ENCODE measurements at regions not wholly inside any gene's neighbourhood (a gene's known extent, or its start where the extent isn't known, plus 50 kb on each side); places are given as distances from the start of the nearest gene placed in this dataset.

- TF ChIP-seq POLR2A (IDR thresholded peaks at IDR 0.05) (no peak), POLR2AphosphoS5 (IDR thresholded peaks at IDR 0.05) (no peak)
- TF ChIP-seq, protein P1, sequence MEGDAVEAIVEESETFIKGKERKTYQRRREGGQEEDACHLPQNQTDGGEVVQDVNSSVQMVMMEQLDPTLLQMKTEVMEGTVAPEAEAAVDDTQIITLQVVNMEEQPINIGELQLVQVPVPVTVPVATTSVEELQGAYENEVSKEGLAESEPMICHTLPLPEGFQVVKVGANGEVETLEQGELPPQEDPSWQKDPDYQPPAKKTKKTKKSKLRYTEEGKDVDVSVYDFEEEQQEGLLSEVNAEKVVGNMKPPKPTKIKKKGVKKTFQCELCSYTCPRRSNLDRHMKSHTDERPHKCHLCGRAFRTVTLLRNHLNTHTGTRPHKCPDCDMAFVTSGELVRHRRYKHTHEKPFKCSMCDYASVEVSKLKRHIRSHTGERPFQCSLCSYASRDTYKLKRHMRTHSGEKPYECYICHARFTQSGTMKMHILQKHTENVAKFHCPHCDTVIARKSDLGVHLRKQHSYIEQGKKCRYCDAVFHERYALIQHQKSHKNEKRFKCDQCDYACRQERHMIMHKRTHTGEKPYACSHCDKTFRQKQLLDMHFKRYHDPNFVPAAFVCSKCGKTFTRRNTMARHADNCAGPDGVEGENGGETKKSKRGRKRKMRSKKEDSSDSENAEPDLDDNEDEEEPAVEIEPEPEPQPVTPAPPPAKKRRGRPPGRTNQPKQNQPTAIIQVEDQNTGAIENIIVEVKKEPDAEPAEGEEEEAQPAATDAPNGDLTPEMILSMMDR (IDR thresholded peaks at IDR 0.05) = no peak
Observed at GRCh38 chr16:9541723-9542122, 450.3 kb downstream of the HAPSTR1 start.

Data from breast epithelium (tissue), 3 donors.